Left ventricle myocardium inferior (tissue), 1 donor: ENCODE measurements at regions not wholly inside any gene's neighbourhood (a gene's known extent, or its start where the extent isn't known, plus 50 kb on each side); places are given as distances from the start of the nearest gene placed in this dataset.

Source experiments
- DNase-seq: peaks from one replicate; pipeline ENCODE4 v3.0.0-alpha.2; 2020
- H3K27ac ChIP-seq: fragments of 200-600 bp; replicated peaks from 2 replicates; pipeline ENCODE4 v1.8.0; 2021
- H3K27me3 ChIP-seq: fragments of 200-600 bp; 2 replicates; pipeline ENCODE4 v1.8.0; 2021; ENCODE audit warnings: low read depth
- H3K36me3 ChIP-seq: fragments of 200-600 bp; 2 replicates; pipeline ENCODE4 v1.8.0; 2021
- H3K4me1 ChIP-seq: fragments of 200-600 bp; 2 replicates; pipeline ENCODE4 v1.8.0; 2021
- H3K4me3 ChIP-seq: fragments of 200-600 bp; 2 replicates; pipeline ENCODE4 v1.8.0; 2021; ENCODE audit warnings: mild to moderate bottlenecking, moderate library complexity
- H3K9me3 ChIP-seq: fragments of 200-600 bp; replicated peaks from 2 replicates; pipeline ENCODE4 v1.8.0; 2021
- CTCF ChIP-seq: fragments of 200-600 bp; IDR thresholded peaks from 2 replicates; pipeline ENCODE4 v1.8.0; 2021; ENCODE audit warnings: antibody characterized with exemption, mild to moderate bottlenecking, borderline replicate concordance
- intact Hi-C: fragments of 100-400 bp; cut with micrococcal nuclease; formaldehyde crosslinking; loops from one replicate; pipeline ENCODE4 v1.11.0; 2022
- donor health status: DM: no; HTN: yes; CAD: no; lungs with severe emphysema.

- Histone ChIP-seq H3K9me3 (no peaks in the 10 kb centered on the region), H3K4me1 (no peaks in the 10 kb centered on the region), H3K36me3 (no peaks in the 10 kb centered on the region), H3K4me3 (no peak overlapping the region), H3K27ac (no peak overlapping the region), H3K27me3 (no peaks in the 10 kb centered on the region)
- intact Hi-C loops: no loop called here
- no peak for TF ChIP-seq CTCF
- no peak for DNase-seq
These were observed 421.9 kb upstream of the PRR20A start for GRCh38 chr13:56718791-56719190.

- no peak for DNase-seq
- no peak for TF ChIP-seq CTCF
- H3K27ac ChIP-seq: no peak overlapping the region
- H3K27me3 ChIP-seq: no peaks in the 10 kb centered on the region
- no peak overlapping the region for H3K4me3 ChIP-seq
- no peaks in the 10 kb centered on the region for H3K9me3 ChIP-seq
- intact Hi-C loops: no loop called here
- H3K36me3 ChIP-seq: no peaks in the 10 kb centered on the region
- no peaks in the 10 kb centered on the region for H3K4me1 ChIP-seq
These were observed 419.9 kb upstream of the PRR20A start for GRCh38 chr13:56720841-56721240.

GRCh38 chr13:56735537-56735942 lies 405.2 kb upstream of the PRR20A start:
- Histone ChIP-seq H3K36me3 (no peaks in the 10 kb centered on the region), H3K27ac (no peak overlapping the region), H3K27me3 (no peaks in the 10 kb centered on the region), H3K4me3 (no peak overlapping the region), H3K4me1 (no peaks in the 10 kb centered on the region), H3K9me3 (peaks cover 5% of the 10 kb centered on the region)
- no peak for DNase-seq
- intact Hi-C loops: no loop called here
- TF ChIP-seq CTCF: no peak

- TF ChIP-seq CTCF: no peak
- no peak overlapping the region for H3K4me3 ChIP-seq
- peaks cover 5% of the 10 kb centered on the region for H3K9me3 ChIP-seq
- H3K27ac ChIP-seq: no peak overlapping the region
- intact Hi-C loops: no loop called here
- no peaks in the 10 kb centered on the region for H3K27me3 ChIP-seq
- no peaks in the 10 kb centered on the region for H3K4me1 ChIP-seq
- DNase-seq: no peak
- no peaks in the 10 kb centered on the region for H3K36me3 ChIP-seq
These were observed 403.8 kb upstream of the PRR20A start for GRCh38 chr13:56736966-56737365.

GRCh38 chr13:56752636-56753035 lies 388.1 kb upstream of the PRR20A start:
- no peak overlapping the region for H3K4me3 ChIP-seq
- H3K36me3 ChIP-seq: no peaks in the 10 kb centered on the region
- no peak overlapping the region for H3K27ac ChIP-seq
- TF ChIP-seq CTCF: no peak
- no peak for DNase-seq
- intact Hi-C loops: no loop called here
- no peaks in the 10 kb centered on the region for H3K4me1 ChIP-seq
- H3K27me3 ChIP-seq: no peaks in the 10 kb centered on the region
- no peaks in the 10 kb centered on the region for H3K9me3 ChIP-seq
